ENCODE measurements at regions not wholly inside any gene's neighbourhood (a gene's known extent, or its start where the extent isn't known, plus 50 kb on each side); places are given as distances from the start of the nearest gene placed in this dataset.

DNA sequence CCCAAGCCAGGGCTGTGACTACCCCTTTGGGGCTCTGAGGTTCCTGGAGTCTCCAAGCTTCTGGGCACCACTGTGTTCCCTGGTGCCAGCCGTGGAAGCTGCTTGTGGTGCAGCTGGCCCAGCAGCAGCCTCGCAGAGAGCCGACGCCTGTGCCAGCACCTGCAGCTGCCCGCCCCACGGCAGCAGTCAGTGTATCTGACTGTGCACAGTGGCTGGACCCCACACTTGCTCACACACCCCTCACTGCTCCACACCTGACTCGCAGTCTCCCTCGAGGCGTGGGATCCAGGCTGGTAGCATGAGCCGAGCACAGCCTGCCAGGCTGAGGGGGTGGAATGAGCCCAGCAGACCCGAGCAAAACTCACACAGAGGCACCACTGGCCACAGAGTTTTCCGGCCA, 325.2 kb downstream of the PCNX1 start:
- Histone ChIP-seq H3K27me3 (ENCODE audit: insufficient read depth, low read depth, low read length) (no peaks in the 10 kb centered on the region), H2AFZ (ENCODE audit: low read depth, low read length) (no peak overlapping the region), H3K9me2 (ENCODE audit: insufficient read depth, low read length) (no peaks in the 10 kb centered on the region), H3K9me3 (ENCODE audit: low read length) (no peaks in the 10 kb centered on the region), H3K4me3 (ENCODE audit: low read length) (no peak overlapping the region), H3K36me3 (ENCODE audit: insufficient read depth, low read length) (no peaks in the 10 kb centered on the region), H3K27ac (ENCODE audit: low read length) (no peak overlapping the region), H3K9ac (ENCODE audit: low read length) (no peak overlapping the region), H3K79me2 (replicated peaks; ENCODE audit: insufficient read depth, low read length) (no peaks in the 10 kb centered on the region), H3F3A (ENCODE audit: insufficient read depth, low read length, poor library complexity, severe bottlenecking) (no peaks in the 10 kb centered on the region), H3K4me2 (ENCODE audit: low read length) (no peak overlapping the region), H4K20me1 (ENCODE audit: insufficient read depth) (no peaks in the 10 kb centered on the region)
- TF ChIP-seq, protein P1, sequence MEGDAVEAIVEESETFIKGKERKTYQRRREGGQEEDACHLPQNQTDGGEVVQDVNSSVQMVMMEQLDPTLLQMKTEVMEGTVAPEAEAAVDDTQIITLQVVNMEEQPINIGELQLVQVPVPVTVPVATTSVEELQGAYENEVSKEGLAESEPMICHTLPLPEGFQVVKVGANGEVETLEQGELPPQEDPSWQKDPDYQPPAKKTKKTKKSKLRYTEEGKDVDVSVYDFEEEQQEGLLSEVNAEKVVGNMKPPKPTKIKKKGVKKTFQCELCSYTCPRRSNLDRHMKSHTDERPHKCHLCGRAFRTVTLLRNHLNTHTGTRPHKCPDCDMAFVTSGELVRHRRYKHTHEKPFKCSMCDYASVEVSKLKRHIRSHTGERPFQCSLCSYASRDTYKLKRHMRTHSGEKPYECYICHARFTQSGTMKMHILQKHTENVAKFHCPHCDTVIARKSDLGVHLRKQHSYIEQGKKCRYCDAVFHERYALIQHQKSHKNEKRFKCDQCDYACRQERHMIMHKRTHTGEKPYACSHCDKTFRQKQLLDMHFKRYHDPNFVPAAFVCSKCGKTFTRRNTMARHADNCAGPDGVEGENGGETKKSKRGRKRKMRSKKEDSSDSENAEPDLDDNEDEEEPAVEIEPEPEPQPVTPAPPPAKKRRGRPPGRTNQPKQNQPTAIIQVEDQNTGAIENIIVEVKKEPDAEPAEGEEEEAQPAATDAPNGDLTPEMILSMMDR (IDR thresholded peaks at IDR 0.05; ENCODE audit: poor library complexity, severe bottlenecking): no peak
- TF ChIP-seq SMC3 (conservative IDR thresholded peaks at IDR 0.05; ENCODE audit: poor library complexity): no peak
- TF ChIP-seq TAF1 (IDR thresholded peaks at IDR 0.05; ENCODE audit: low read depth): no peak
- TF ChIP-seq RAD21 (conservative IDR thresholded peaks at IDR 0.05): no peak
- TF ChIP-seq, protein P2, sequence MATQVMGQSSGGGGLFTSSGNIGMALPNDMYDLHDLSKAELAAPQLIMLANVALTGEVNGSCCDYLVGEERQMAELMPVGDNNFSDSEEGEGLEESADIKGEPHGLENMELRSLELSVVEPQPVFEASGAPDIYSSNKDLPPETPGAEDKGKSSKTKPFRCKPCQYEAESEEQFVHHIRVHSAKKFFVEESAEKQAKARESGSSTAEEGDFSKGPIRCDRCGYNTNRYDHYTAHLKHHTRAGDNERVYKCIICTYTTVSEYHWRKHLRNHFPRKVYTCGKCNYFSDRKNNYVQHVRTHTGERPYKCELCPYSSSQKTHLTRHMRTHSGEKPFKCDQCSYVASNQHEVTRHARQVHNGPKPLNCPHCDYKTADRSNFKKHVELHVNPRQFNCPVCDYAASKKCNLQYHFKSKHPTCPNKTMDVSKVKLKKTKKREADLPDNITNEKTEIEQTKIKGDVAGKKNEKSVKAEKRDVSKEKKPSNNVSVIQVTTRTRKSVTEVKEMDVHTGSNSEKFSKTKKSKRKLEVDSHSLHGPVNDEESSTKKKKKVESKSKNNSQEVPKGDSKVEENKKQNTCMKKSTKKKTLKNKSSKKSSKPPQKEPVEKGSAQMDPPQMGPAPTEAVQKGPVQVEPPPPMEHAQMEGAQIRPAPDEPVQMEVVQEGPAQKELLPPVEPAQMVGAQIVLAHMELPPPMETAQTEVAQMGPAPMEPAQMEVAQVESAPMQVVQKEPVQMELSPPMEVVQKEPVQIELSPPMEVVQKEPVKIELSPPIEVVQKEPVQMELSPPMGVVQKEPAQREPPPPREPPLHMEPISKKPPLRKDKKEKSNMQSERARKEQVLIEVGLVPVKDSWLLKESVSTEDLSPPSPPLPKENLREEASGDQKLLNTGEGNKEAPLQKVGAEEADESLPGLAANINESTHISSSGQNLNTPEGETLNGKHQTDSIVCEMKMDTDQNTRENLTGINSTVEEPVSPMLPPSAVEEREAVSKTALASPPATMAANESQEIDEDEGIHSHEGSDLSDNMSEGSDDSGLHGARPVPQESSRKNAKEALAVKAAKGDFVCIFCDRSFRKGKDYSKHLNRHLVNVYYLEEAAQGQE (IDR thresholded peaks at IDR 0.05; ENCODE audit: borderline replicate concordance): no peak
- TF ChIP-seq EZH2 (IDR thresholded peaks at IDR 0.05; ENCODE audit: borderline replicate concordance, insufficient read depth, low read length, poor library complexity, severe bottlenecking): no peak
- TF ChIP-seq MXI1 (conservative IDR thresholded peaks at IDR 0.05; ENCODE audit: poor library complexity, severe bottlenecking): no peak
- no peak for TF ChIP-seq EP300 (conservative IDR thresholded peaks at IDR 0.05; ENCODE audit: poor library complexity, severe bottlenecking)
- TF ChIP-seq POLR2AphosphoS5 (IDR thresholded peaks at IDR 0.05): no peak

DNA sequence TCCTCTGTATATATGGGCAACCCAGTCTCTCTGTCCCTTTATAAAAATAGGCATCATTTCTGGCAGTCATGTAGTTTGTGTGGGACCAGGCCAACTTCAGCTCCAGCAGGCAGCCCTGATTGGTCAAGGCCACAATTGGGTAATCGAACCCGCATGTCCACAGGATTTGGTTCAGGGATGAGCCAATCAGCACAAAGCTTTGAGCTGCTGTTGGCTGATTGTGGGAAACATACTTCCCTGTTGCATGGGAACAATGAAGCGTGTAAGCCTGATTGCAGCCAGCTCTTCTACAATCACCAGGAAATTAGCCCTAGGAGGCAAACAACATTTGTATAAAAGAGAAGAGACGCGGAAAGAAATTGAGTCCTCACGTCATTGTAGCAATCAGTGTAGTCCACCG, 328.6 kb downstream of the PCNX1 start:
- no peaks in the 10 kb centered on the region for H4K20me1 ChIP-seq (ENCODE audit: insufficient read depth)
- no peaks in the 10 kb centered on the region for H3K36me3 ChIP-seq (ENCODE audit: insufficient read depth, low read length)
- H3K9ac ChIP-seq (ENCODE audit: low read length): no peak overlapping the region
- no peaks in the 10 kb centered on the region for H3F3A ChIP-seq (ENCODE audit: insufficient read depth, low read length, poor library complexity, severe bottlenecking)
- H3K4me2 ChIP-seq (ENCODE audit: low read length): no peak overlapping the region
- no peaks in the 10 kb centered on the region for H3K9me2 ChIP-seq (ENCODE audit: insufficient read depth, low read length)
- no peaks in the 10 kb centered on the region for H3K9me3 ChIP-seq (ENCODE audit: low read length)
- H3K27me3 ChIP-seq (ENCODE audit: insufficient read depth, low read depth, low read length): no peaks in the 10 kb centered on the region
- no peaks in the 10 kb centered on the region for H3K79me2 ChIP-seq (replicated peaks; ENCODE audit: insufficient read depth, low read length)
- H2AFZ ChIP-seq (ENCODE audit: low read depth, low read length): no peak overlapping the region
- H3K27ac ChIP-seq (ENCODE audit: low read length): no peak overlapping the region
- no peak for TF ChIP-seq EP300 (conservative IDR thresholded peaks at IDR 0.05; ENCODE audit: poor library complexity, severe bottlenecking)
- TF ChIP-seq MXI1 (conservative IDR thresholded peaks at IDR 0.05; ENCODE audit: poor library complexity, severe bottlenecking): no peak
- no peak for TF ChIP-seq RAD21 (conservative IDR thresholded peaks at IDR 0.05)
- no peak for TF ChIP-seq EZH2 (IDR thresholded peaks at IDR 0.05; ENCODE audit: borderline replicate concordance, insufficient read depth, low read length, poor library complexity, severe bottlenecking)
- TF ChIP-seq POLR2AphosphoS5 (IDR thresholded peaks at IDR 0.05): no peak
- no peak for TF ChIP-seq SMC3 (conservative IDR thresholded peaks at IDR 0.05; ENCODE audit: poor library complexity)
- TF ChIP-seq, protein P1 (IDR thresholded peaks at IDR 0.05; ENCODE audit: poor library complexity, severe bottlenecking): no peak
- TF ChIP-seq, protein P2 (IDR thresholded peaks at IDR 0.05; ENCODE audit: borderline replicate concordance): no peak
- no peak for TF ChIP-seq TAF1 (IDR thresholded peaks at IDR 0.05; ENCODE audit: low read depth)
- no peak overlapping the region for H3K4me3 ChIP-seq (ENCODE audit: low read length)
